Ishikawa (cell line): ENCODE measurements at regions not wholly inside any gene's neighbourhood (a gene's known extent, or its start where the extent isn't known, plus 50 kb on each side); places are given as distances from the start of the nearest gene placed in this dataset.

Experiments
- CEBPB ChIP-seq: IDR thresholded peaks from 2 replicates; pipeline ENCODE4 v1.6.1; 2012
- CREB1 ChIP-seq: IDR thresholded peaks from 2 replicates; pipeline ENCODE4 v1.6.1; 2012; ENCODE audit warnings: low read depth
- EGR1 ChIP-seq: IDR thresholded peaks from 2 replicates; pipeline ENCODE4 v1.6.1; 2012
- EP300 ChIP-seq: IDR thresholded peaks from 2 replicates; pipeline ENCODE4 v1.6.1; 2012; ENCODE audit warnings: borderline replicate concordance
- FOXM1 ChIP-seq: IDR thresholded peaks from 2 replicates; pipeline ENCODE4 v1.6.1; 2012; ENCODE audit warnings: low read depth, borderline replicate concordance
- MAX ChIP-seq: IDR thresholded peaks from 2 replicates; pipeline ENCODE4 v1.6.1; 2012
- NFIC ChIP-seq: IDR thresholded peaks from 2 replicates; pipeline ENCODE4 v1.6.1; 2012
- RAD21 ChIP-seq: IDR thresholded peaks from 2 replicates; pipeline ENCODE4 v1.6.1; 2012; ENCODE audit warnings: low read depth
- REST ChIP-seq: IDR thresholded peaks from 2 replicates; pipeline ENCODE4 v1.6.1; 2012; ENCODE audit warnings: low read depth, mild to moderate bottlenecking
- TAF1 ChIP-seq: IDR thresholded peaks from 2 replicates; pipeline ENCODE4 v1.6.1; 2012; ENCODE audit warnings: low read depth, mild to moderate bottlenecking
- TCF12 ChIP-seq: IDR thresholded peaks from 2 replicates; pipeline ENCODE4 v1.6.1; 2012; ENCODE audit warnings: low read depth
- TEAD4 ChIP-seq: IDR thresholded peaks from 2 replicates; pipeline ENCODE4 v1.6.1; 2012
- USF1 ChIP-seq: IDR thresholded peaks from 2 replicates; pipeline ENCODE4 v1.6.1; 2012
- YY1 ChIP-seq: IDR thresholded peaks from 2 replicates; pipeline ENCODE4 v1.6.1; 2012; ENCODE audit warnings: low read depth
- ZBTB7A ChIP-seq: IDR thresholded peaks from 2 replicates; pipeline ENCODE4 v1.6.1; 2012; ENCODE audit warnings: low read depth

- TF ChIP-seq EGR1 (no peak), YY1 (no peak), TAF1 (no peak), FOXM1 (no peak), ZBTB7A (no peak), NFIC (no peak), CREB1 (no peak), RAD21 (no peak), EP300 (no peak), TCF12 (no peak), CEBPB (no peak), USF1 (no peak), MAX (no peak), REST (no peak), TEAD4 (no peak)
These were observed 87.9 kb upstream of the MAMDC2 start for GRCh38 chr9:69955536-69956355.

- TF ChIP-seq FOXM1 (no peak), USF1 (no peak), EGR1 (no peak), REST (no peak), NFIC (no peak), MAX (no peak), RAD21 (no peak), YY1 (no peak), CREB1 (no peak), ZBTB7A (no peak), TEAD4 (no peak), CEBPB (no peak), EP300 (no peak), TCF12 (no peak), TAF1 (no peak)
These were observed 81.8 kb upstream of the MAMDC2 start for GRCh38 chr9:69961843-69962242.

GRCh38 chr9:69963803-69964202 lies 79.8 kb upstream of the MAMDC2 start:
- TF ChIP-seq YY1: no peak
- no peak for TF ChIP-seq MAX

- TF ChIP-seq USF1 (no peak), EP300 (no peak), ZBTB7A (no peak), EGR1 (no peak), TEAD4 (no peak), TAF1 (no peak), NFIC (no peak), RAD21 (no peak), MAX (no peak), YY1 (no peak), TCF12 (no peak), FOXM1 (no peak), REST (no peak), CEBPB (no peak)
These were observed 79.2 kb upstream of the MAMDC2 start for GRCh38 chr9:69964446-69964845.
